ENCODE measurements at regions not wholly inside any gene's neighbourhood (a gene's known extent, or its start where the extent isn't known, plus 50 kb on each side); places are given as distances from the start of the nearest gene placed in this dataset.

DNA sequence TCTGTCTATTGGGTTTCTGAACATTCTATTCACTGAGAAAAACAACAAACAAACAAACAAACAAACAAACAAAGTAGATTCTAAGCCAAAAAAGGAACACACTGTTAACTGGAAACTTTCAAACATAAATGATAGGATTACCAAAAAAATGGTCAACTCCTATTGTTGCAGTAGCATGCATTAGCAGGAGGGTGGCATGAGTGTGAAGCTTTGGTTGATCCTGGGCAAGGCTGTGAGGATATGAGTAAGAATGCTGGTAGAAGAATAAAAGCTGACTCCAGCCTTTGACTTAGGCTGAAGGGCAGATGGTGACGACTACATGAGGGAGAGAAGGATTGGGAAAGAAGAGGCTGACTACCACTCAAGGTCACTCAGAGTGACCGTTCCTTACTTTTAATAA, 810.3 kb downstream of the VGLL3 start:
- peak; percentile 30 for TF ChIP-seq CTCF (IDR thresholded peaks at IDR 0.05; ENCODE audit: low read depth, low read length, missing control alignments)
- DNase-seq (ENCODE audit: low read depth), result no peak
- in situ Hi-C loops (cut with HindIII; ENCODE audit: low sequenced_read_pairs), result no loop called here
- H3K4me3 ChIP-seq (ENCODE audit: low read depth, low read length), result no peak overlapping the region

- in situ Hi-C loops (cut with HindIII; ENCODE audit: low sequenced_read_pairs), result no loop called here
- no peak overlapping the region for H3K4me3 ChIP-seq (ENCODE audit: low read depth, low read length)
- TF ChIP-seq CTCF (IDR thresholded peaks at IDR 0.05; ENCODE audit: low read depth, low read length, missing control alignments), result no peak
- DNase-seq (ENCODE audit: low read depth), result no peak
Measured at GRCh38 chr3:86178095-86178494, 812.9 kb downstream of the VGLL3 start.

DNA sequence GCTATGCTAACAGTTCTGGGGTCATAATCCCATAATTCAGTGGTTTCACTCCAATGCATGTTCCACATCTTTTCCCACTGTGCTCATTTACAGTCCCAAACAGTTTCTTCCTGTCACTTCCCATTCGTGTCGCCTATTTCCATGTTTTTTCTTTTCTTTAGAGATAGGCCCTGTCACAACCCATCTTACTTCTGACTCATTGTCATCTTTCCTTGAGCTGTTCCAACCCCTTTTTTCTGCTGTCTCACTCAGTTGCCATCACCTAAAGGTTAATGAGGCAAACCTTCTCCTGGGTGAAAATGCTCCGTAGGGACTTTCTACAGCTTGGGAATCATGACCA, 814.5 kb downstream of the VGLL3 start:
- no peak for TF ChIP-seq CTCF (IDR thresholded peaks at IDR 0.05; ENCODE audit: low read depth, low read length, missing control alignments)
- no peak overlapping the region for H3K4me3 ChIP-seq (ENCODE audit: low read depth, low read length)
- in situ Hi-C loops (cut with HindIII; ENCODE audit: low sequenced_read_pairs), result no loop called here
- DNase-seq (ENCODE audit: low read depth), result no peak

- no peak overlapping the region for H3K4me3 ChIP-seq (ENCODE audit: low read depth, low read length)
- in situ Hi-C loops (cut with HindIII; ENCODE audit: low sequenced_read_pairs), result no loop called here
- no peak for TF ChIP-seq CTCF (IDR thresholded peaks at IDR 0.05; ENCODE audit: low read depth, low read length, missing control alignments)
- DNase-seq (ENCODE audit: low read depth), result no peak
Measured at GRCh38 chr3:86175593-86176444, 815.1 kb downstream of the VGLL3 start.

DNA sequence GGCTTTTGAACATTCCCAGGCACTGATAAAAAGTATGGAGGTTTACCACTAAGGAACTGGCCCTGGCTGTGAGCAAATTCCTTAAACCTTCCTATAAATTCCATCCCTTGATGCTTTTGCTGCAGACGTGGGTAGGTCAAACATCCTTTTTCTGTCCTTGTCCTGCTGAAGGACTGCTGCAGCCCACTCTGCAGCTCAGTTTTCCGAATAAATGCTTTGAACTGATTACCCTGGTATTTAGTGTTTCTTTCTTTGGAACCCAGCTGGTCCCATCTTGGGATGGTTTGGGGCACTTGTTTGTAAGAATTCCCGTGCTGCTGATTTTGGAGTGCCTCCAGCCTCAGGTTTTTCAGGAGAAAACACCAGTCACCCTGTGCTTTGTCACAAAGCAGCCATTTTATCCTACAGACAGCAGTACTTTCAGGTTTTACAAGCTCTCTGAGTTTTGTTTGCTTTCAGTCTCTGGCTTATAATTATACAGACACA, 815.9 kb downstream of the VGLL3 start:
- TF ChIP-seq CTCF (IDR thresholded peaks at IDR 0.05; ENCODE audit: low read depth, low read length, missing control alignments), result no peak
- H3K4me3 ChIP-seq (ENCODE audit: low read depth, low read length), result no peak overlapping the region
- peak; percentile 13 for DNase-seq (ENCODE audit: low read depth)
- in situ Hi-C loops (cut with HindIII; ENCODE audit: low sequenced_read_pairs), result no loop called here

- no peak overlapping the region for H3K4me3 ChIP-seq (ENCODE audit: low read depth, low read length)
- TF ChIP-seq CTCF (IDR thresholded peaks at IDR 0.05; ENCODE audit: low read depth, low read length, missing control alignments), result no peak
- DNase-seq (ENCODE audit: low read depth), result no peak
- in situ Hi-C loops (cut with HindIII; ENCODE audit: low sequenced_read_pairs), result no loop called here
Measured at GRCh38 chr3:86173401-86173800, 817.5 kb downstream of the VGLL3 start.
